ENCODE measurements at regions not wholly inside any gene's neighbourhood (a gene's known extent, or its start where the extent isn't known, plus 50 kb on each side); places are given as distances from the start of the nearest gene placed in this dataset.

DNA sequence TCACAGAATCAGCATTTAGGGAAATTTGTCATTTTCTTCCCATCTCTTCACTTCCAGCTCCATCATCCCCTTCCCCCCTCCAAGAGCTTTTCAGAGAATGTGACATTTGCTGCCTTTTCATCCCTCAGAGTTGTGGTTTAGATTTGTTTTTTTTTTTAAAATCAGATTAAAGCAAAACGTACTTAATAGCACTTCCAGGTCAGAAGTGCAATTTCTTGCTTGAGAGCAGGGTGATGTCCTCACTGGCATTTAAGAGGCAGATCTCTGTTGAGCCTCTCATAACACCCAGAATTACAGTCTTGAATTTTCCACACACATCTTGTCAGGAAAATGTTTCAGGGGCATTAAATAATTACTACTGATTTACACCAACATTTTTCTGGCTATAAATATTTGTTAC lies 236.8 kb upstream of the VLDLR start:
- TF ChIP-seq CTCF (IDR thresholded peaks at IDR 0.05), result no peak
- no peak for TF ChIP-seq POLR2A (IDR thresholded peaks at IDR 0.05)
- no peak overlapping the region for H3K27ac ChIP-seq
- no peaks in the 10 kb centered on the region for H3K36me3 ChIP-seq (ENCODE audit: low read depth, missing control alignments)
- DNase-seq, result no peak
- no peak overlapping the region for H3K4me3 ChIP-seq
- H3K9me3 ChIP-seq, result no peaks in the 10 kb centered on the region
- 28% methylated on average over 1 of the region's 1 CpG for WGBS, 2 donors
- no peaks in the 10 kb centered on the region for H3K27me3 ChIP-seq
- H3K4me1 ChIP-seq, result no peaks in the 10 kb centered on the region
- intact Hi-C loops (cut with DNase I; ENCODE audit: low total_unique reads), result no loop called here

- DNase-seq, result no peak
- Histone ChIP-seq H3K27ac (no peak overlapping the region), H3K4me3 (no peak overlapping the region), H3K27me3 (no peaks in the 10 kb centered on the region), H3K9me3 (no peaks in the 10 kb centered on the region), H3K36me3 (ENCODE audit: low read depth, missing control alignments) (no peaks in the 10 kb centered on the region), H3K4me1 (no peaks in the 10 kb centered on the region)
- TF ChIP-seq CTCF (IDR thresholded peaks at IDR 0.05) (no peak), POLR2A (IDR thresholded peaks at IDR 0.05) (no peak)
- 82 to 86% methylated on average over 7 of the region's 7 CpGs for WGBS, 2 donors
- intact Hi-C loops (cut with DNase I; ENCODE audit: low total_unique reads), result no loop called here
These were observed 235.8 kb upstream of the VLDLR start for GRCh38 chr9:2385746-2386145.

- Histone ChIP-seq H3K4me3 (no peak overlapping the region), H3K36me3 (ENCODE audit: low read depth, missing control alignments) (no peaks in the 10 kb centered on the region), H3K27me3 (no peaks in the 10 kb centered on the region), H3K4me1 (no peaks in the 10 kb centered on the region), H3K9me3 (no peaks in the 10 kb centered on the region), H3K27ac (no peak overlapping the region)
- no peak for TF ChIP-seq POLR2A (IDR thresholded peaks at IDR 0.05)
- TF ChIP-seq CTCF (IDR thresholded peaks at IDR 0.05), result no peak
- DNase-seq, result no peak
- intact Hi-C loops (cut with DNase I; ENCODE audit: low total_unique reads), result no loop called here
These were observed 235.0 kb upstream of the VLDLR start for GRCh38 chr9:2386566-2386965.

DNA sequence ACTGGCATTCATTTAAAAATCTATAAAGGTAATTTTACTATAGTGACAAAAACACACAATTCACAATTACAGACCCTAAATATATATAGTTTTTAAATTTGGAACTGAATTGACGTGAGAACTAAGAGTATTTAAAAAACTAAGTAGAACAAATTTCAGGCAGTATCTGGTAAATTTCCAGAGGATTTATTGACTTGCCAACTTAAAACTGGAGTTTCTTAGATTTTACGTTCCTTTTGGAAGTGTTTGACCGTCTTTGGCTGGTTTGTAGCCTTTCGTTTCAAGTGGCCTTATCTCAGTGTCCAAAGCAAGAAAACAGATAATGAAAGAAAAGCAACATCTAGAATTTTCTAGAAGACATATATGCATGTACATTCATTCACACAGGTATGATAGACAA lies 234.4 kb upstream of the VLDLR start:
- intact Hi-C loops (cut with DNase I; ENCODE audit: low total_unique reads), result no loop called here
- no peaks in the 10 kb centered on the region for H3K9me3 ChIP-seq
- TF ChIP-seq POLR2A (IDR thresholded peaks at IDR 0.05), result no peak
- H3K27ac ChIP-seq, result no peak overlapping the region
- no peak overlapping the region for H3K4me3 ChIP-seq
- no peaks in the 10 kb centered on the region for H3K36me3 ChIP-seq (ENCODE audit: low read depth, missing control alignments)
- H3K4me1 ChIP-seq, result no peaks in the 10 kb centered on the region
- no peaks in the 10 kb centered on the region for H3K27me3 ChIP-seq
- WGBS, 2 donors, result 53 to 56% methylated on average over 4 of the region's 4 CpGs
- no peak for DNase-seq

DNA sequence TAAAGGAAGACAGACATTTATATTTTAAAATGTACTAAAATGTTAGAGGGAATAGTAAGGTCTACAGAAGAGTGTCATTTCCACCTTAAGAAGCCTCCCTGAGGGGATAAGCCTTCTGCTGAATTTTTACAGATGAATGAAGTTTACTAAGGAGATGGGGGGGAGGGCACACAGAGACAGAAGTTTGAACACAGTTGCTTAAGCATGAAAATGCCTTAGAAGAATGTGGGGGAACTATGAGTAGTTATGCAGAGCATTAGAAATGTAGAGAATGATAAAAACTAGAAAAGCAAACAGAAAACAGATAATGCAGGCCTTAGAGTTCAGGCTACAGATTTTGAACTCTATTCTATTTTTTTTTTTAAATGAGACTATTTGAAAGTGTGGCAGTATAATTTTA lies 232.2 kb upstream of the VLDLR start:
- no peak overlapping the region for H3K4me3 ChIP-seq
- DNase-seq, result no peak
- no peak overlapping the region for H3K27ac ChIP-seq

More for the DNA sequence above, 232.2 kb upstream of the VLDLR start:
- intact Hi-C loops (cut with DNase I; ENCODE audit: low total_unique reads), result no loop called here
- TF ChIP-seq CTCF (IDR thresholded peaks at IDR 0.05) (no peak), POLR2A (IDR thresholded peaks at IDR 0.05) (no peak)
- no peaks in the 10 kb centered on the region for H3K4me1 ChIP-seq
- H3K9me3 ChIP-seq, result no peaks in the 10 kb centered on the region
- H3K36me3 ChIP-seq (ENCODE audit: low read depth, missing control alignments), result no peaks in the 10 kb centered on the region
- no peaks in the 10 kb centered on the region for H3K27me3 ChIP-seq

Measured in testis (tissue), 2 donors.